NCI-H128 (cell line): ENCODE measurements at regions not wholly inside any gene's neighbourhood (a gene's known extent, or its start where the extent isn't known, plus 50 kb on each side); places are given as distances from the start of the nearest gene placed in this dataset.
A peak's percentile ranks its signal among the peaks of the same experiment; 100 is the strongest.

Experiments
- DNase-seq: peaks from one replicate; lab custom pipeline; 2025; ENCODE audit not compliant: unreplicated experiment; lab: John Stamatoyannopoulos, UW

DNA sequence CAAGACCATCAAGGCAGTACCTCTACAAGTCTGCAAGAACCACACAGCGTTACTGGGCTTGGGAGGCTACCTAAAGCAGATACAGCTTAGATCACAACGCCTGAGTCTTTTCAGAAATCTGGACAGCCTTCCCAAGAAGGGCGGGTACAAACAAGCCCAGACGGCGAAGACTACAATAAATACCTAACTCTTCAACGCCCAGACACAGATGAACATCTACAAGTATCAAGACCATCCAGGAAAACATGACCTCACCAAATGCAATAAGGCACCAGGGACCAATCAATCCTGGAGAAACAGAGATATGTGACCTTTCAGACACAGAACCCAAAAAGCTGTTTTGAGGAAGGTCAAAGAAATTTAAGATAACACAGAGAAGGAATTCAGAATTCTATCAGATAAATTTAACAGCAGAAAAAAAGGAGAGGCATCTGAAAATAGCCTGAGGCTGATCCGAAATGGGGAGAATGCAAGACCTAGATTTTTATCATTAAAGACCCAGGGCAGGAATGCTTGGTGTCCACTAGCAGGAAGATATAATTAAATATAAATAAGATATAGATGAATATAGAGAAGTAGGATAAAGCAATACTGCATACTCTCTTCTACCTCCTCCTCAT is 131.7 kb upstream of the COL21A1 start:
- no peak for DNase-seq

DNA sequence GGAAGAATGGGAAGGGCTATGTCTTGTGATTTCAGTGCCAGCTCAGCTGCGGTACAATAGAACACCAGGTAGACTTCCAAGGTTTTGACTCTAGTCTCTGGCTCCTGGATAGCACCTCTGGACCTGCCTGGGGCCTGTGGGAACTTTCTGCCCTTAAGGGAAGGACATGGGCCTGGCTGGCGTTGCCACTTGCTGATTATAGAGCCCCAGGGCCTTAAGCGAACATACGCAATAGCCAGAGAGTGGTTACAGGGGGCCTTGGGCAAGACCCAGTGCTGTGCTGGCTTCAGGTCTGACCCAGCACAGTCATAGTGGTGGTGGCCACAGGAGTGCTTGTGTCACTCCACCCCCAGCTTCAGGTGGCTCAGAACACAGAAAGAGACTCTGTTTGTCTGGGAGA is 131.1 kb upstream of the COL21A1 start:
- no peak for DNase-seq

DNA sequence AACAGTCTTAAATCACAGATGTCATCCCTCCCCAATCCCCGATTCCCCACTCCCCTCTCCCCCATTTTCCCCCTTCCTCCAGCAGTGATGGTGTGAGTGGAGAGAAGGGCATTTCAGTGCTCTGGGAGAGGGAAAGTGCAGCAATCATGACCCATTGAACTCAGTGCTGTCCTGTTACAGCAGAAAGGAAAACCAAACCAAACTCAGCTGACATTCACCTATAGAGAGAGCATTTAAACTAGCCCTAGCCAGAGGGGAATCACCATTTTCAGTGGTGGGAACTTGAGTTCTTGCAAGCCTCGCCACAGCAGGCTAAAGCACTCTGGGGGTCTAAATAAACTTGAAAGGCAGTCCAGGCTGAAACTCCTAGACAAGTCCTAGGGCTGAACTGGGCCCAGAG is 129.9 kb upstream of the COL21A1 start:
- no peak for DNase-seq

DNA sequence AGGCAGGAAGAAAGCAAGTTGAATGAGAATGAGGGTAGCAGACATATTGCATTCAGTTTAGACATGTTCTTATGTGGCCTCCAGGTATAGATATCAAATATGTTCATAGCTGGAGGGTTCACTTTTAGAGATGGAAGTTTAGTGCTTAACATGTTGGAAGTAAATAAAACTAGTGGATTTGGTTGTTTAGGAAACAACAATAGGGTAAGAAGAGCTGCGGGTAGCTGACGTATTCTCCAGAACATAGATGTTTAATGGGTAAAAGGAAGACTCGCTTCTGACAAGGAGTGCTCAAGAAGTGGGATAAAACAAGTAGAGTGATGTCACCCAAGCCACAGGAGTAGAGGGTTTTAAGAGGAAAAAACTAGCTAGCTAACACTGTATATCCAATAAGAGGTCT is 128.4 kb upstream of the COL21A1 start:
- no peak for DNase-seq

DNA sequence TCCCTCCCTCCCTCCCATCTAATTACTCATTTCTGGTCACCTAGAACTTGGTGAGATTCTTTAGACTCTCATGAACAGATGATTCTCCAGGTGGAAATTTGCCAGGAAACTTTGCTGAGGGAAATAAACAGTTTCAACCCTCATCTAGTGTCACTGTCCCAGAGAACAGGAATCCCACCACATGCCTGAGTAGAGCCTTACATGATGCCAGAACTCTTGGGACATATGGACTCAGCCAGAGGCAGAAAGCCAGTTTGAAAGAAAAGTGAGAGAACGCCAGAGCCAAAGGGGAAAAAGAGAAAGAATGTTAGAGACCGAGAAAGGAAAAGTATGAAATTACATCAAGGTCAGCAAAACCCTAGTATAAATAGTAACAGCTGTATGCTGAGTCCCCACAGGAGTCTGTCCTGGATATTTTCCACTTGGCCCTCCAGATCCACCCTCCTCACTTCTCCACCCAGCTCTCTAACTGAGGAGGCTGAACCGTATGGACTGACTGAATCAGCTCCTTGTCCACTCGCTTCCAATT is 127.5 kb upstream of the COL21A1 start:
- DNase-seq = no peak

DNA sequence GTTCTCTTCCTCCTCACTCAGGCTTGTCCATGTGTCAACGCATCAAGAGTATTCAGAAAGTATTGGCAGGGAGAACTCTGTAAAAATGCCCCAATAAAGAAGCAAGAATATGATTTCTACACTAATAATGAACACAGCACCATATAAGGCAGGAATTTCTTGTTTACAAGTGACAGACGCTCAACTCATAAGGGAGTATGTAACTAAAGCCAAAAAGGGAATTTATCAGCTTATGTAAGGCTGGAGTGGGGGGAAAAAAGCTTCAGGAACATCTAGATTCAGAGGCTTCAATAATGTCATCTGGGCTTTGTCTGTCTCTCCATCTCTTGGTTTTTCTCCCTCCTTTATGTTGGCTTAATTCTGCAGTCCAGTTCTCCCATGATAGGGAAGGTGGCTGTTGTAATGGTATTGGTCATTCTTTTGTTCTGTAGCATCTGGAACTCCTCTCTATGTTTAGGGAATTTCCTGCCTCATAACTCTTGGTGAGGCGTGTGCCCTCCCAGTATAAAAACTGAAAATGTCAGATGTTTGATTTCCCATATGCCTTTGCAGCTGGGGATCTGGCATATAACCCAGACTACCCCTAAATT is 125.1 kb upstream of the COL21A1 start:
- DNase-seq = no peak

DNA sequence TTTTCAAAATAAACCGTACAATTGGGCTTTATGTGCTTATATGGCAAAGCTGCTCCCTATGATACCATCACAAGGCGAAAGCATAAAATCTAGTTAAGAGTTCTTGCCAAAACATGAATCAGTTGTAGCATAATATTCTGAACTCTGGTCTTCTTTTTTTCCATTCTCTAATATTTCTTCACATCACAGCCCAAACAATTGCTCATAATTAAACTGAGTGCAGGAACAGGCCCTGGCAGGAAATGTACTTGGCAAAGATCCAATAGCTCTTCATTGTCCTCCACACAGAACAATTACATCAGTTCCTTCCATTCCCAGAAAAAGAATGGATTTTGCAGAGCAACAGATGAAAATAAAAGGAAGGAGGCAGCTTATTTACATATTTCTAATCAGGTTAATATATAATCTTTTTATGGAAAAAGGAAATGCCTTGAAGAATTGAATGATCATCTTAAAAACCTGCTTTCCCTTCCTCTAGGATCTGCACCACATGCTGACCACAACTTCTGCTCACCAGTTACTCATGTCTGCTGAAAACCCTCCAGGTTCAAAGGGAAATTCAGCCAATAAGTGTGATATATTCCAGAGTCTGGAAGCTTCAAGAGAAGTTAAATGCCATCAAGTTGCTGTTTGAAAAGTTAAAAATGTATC is 123.3 kb upstream of the COL21A1 start:
- DNase-seq = no peak

DNA sequence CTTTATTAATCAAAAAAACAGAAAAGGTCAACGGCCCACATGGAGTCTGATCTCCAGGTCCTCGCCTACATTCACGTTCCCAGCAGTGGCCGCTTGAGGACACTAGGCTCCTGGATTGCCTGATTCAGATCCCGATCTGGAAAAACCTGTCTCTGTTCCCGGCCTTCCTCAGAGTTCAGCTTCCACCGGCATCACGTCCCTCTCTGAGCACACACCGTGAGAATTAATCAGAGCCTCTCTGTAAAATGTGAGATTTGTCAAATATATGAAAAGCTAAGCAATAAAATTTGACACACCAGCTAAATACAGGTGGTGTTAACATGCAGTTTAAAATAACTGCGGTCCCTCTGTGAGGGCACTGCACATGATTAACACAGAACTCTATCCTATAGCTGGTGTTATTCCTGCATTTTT is 122.8 kb upstream of the COL21A1 start:
- DNase-seq = no peak

DNA sequence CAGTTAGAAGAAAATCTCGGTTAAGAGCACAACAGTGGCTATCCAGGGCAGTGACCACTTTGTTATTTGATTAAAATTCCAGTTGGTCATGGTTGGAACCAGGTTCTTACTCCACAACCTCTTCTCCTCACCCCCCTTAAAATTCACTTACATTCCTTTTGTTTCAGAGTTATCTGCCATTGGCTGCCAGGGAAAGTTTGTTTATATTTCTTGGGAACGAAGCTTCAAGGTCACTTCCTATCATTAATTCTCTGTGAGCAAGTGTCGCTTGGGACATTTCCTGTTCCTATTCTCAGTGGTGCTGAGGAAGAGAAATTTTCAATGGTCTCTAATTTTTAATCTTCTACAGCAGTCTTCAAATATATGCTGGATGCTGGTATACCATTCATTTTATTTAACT is 121.1 kb upstream of the COL21A1 start:
- no peak for DNase-seq

DNA sequence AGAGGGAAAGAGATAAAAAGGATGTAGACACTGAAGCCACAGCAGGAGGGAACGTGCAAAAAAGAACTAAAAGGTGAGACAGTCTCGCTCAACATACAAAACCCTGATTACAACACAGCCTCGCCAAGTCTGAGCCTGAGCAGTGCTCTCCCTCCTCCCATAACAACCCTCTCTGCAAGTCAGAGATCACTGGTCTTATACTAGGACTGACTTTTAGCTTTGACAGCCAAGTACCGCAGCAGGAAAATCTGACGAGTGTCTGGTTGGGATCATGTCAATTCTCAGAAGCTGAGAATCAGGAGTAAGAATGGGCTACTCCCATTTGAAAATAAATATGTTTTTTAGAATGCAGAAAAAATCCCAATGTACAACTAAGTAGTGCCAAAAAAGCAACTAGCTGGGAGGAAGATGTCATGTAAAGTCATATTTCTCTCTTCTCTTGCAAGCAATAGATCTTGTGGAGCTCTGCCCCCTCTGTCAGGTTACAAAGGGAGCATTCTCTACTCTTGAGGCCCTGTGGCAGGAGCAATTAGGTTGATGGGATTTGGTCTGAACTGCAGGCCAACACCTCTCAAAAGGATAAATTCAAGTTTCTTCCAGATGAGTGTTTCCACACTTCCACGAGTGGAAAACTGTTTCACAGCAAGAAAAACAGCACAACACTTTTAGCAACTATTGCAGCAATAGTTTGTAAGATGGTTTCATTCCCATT is 118.9 kb upstream of the COL21A1 start:
- DNase-seq = no peak

DNA sequence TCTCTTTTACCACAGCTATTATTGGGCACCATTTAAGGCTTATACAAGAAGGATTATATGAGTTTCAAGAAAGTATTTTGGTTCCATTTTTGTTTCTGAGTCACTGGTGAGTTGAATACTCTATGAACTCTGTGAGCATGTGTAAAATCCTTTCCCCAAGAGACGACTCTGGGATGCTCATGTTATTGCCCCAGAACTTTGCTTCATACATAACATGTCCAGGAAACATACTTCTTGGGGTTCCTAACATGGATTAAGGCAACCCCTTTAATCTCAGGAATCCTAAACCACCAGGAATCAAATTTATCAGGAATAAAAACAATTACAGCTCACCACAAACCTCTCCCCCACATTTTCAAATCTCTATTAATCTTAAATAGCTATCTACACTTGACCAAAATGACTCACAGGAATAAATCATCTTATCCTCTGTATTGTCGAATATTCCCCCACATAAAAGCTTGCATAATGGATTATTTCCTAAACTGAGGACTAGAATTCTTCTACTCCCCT is 117.5 kb upstream of the COL21A1 start:
- DNase-seq = no peak

DNA sequence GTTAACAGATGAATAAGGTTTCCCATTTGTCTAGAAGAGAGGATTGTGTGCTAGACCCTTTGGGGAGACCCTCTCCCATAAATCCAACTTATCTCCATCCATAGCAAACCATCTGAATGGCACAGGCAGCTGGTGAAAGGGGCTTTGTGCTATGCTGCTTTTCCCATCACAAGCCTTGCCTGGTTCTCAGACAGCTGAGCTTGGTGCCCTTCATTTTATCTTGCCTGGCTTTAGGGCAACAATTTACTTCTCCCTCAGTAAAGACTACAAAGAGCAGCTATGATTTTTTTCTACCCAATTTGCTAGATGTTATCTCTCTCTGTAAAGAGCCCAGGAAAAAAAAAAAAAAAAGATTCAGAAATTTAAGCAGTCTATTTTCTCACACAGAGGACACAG is 117.0 kb upstream of the COL21A1 start:
- DNase-seq = no peak

DNA sequence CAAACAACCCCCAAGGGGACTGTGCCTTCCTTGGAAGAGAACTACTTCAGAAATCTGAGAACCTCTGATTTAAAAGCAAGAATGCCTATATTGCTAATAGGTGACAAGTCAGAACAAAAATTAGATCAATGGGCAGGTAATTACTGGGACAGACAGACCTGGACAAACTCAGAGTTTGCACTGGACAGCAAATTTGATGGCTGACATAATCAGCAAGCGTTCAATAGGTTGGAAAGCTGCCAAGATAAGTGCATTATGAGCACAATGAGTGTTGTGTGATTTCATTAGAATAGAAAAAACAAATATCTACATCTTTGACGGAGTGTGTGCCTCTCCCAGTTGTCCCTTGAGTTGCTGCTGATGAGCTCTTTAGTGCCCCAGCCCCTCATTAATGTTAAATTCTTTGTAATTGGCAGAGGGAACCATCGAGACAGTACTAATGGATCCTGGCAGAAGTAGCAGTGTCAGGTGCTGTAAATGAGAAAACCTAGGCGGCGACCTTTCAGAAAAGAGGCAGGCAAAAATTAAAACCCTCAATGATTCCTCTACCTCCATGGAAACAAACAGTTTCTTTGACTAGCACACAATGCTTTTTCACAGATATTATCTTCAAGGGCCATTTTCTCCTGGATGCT is 116.5 kb upstream of the COL21A1 start:
- DNase-seq = peak; percentile 35

DNA sequence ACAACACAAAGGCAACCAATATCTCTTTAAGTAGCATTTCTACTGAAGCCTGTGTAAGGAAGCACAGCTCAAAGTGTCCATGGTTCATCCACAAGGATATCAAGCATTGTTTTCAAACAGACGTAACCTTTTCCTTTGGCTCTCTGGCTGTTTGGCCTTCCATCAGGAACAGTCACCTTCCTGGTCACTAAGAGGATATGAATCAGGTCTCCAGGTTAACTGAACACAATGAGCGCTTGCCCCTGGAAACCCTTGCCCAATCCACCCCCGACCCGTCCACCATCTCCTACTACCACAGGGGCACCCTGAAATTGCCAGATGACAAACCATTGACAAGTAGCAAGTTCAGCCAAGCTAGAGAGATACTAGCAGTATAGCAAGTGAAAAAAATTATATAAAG is 114.4 kb upstream of the COL21A1 start:
- DNase-seq = no peak

DNA sequence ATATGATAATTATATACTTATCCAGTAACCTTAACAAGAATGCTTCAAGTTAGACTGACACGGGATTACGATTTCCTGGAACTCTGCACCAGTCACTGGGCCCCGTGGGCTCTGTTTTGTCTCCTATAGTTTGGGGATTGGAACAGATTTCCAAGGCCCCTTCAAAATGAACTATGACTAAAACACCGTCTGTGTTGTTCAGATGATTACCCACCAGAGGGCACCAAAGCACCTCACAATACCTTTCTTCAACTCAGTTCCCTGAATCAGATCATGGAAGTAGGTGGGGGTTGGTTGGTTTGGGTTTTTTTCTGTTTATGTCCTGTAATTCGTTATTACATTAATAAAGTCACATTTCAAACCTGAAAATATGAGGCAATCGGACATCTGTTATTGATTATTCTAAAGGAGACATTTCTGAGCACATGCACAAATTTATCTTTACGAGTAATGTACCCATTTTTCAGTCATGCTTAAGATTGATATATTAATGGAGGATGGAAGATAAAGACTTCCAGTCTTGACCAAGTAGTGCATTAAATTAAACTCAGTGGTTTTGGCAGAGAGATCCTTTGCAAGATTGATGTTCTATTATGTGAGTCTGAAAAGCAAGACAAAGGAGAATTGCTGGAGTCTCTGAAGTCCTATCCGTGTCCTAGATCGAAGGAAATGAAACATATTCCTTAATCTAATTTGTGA is 112.0 kb upstream of the COL21A1 start:
- DNase-seq = peak; percentile 6

DNA sequence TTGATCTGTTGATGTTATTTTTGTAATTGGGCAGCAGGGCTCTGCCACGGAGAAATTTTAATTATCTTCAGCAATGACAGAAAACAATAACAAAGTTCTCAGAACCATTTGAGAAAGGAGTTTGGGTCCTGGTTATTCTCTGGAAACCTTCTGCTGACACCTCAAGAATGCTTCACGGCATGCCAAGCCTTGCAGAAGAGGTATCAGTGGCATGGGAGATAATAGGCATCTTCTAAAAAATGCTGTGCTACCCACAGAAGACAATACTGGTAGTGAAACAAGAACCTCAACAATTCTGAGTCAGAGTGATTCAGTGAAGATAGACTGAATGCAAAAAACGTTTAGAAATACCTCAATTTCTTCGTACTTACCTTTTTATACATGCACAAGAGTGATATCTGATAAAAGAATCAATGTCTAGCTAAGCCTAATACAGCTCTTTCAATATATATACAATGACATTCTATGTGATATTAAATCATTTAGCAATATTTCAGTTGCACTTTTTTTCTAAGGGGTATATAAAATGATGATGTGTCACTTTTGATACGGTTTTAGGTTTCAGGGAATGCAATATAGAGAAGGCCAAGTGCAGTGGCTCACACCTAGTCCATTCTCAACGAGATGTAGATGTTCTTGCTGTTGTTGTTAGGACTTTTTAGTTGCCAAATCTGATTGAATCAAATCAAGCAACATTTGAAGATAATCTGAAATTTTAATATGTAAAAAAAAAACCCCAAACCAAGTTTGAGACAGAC is 110.4 kb upstream of the COL21A1 start:
- no peak for DNase-seq

DNA sequence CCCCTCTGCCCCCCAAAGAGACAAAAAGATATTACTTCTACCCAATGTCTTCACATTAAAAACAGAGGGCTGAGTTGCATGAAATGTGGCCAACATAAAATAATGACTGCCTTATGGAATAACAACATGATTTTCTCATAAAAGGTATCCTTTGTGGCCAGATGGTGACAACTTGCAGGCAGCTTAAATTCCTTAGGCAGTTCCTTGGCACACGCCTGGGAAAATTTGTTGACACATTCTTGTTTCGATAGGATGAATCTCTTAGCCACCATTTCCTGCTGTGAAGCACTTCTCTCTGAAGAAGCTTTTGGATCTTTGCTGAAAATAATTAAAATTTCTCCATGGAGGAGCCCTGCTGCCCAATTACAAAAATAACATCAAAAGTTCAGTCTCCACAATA is 109.0 kb upstream of the COL21A1 start:
- DNase-seq = no peak

DNA sequence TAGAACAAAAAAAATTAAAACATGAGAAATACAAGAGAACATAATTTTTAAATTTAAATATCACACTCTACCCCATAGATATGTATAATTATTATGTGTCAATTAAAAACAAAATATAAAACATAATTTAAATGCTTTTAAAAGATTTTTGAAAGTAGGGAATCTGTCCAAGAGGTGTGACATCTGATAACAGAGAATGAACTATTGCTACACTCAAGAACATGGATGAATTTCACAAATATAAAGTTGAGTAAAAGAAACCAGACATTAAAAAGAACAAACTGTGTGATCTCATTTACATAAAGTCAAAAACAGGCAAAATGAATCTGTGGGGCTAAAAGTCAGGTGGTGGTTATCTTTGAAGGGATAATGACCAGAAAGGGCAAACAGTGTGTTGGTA is 106.5 kb upstream of the COL21A1 start:
- DNase-seq = no peak

DNA sequence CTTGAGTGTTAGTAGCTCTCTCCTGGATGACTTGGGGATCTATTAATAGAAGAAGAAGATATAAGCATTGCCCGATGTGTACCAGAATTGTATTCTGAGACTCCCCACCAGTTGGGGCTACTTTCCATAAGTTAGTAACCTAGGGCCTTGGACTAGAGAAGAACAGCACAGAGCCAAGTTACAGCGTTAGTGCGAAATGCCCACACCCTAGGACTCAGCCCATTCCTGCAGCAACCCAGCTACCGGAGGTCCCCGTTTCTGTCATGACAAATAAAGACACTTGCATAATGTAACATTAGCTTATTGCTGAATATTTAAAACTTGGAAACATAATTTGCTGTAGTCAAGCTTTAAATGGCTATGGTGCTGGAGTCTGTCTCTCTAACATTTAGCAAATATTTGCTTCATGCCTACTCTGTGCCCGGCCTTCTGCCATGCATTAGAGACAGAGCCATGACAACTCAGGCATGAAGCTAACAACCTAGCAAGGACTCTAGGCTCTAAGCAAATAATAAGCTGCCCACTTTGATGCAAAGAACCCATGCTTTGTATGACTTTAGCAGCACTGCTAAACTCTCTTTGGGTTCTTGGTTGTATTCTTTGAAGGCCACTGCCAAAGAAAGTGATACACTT is 103.4 kb upstream of the COL21A1 start:
- DNase-seq = no peak
